Activated CD8-positive, alpha-beta T cell treated with anti-CD3 and anti-CD28 coated beads for 36 hours (primary cell): ENCODE measurements at regions not wholly inside any gene's neighbourhood (a gene's known extent, or its start where the extent isn't known, plus 50 kb on each side); places are given as distances from the start of the nearest gene placed in this dataset.

ENCODE experiments used
- ATAC-seq: fragments of 200-7000 bp; cut with Tn5 transposase; one replicate; pipeline ENCODE4 v1.10.0; 2021; ENCODE audit warnings: mild to moderate bottlenecking, moderate library complexity
- CTCF ChIA-PET: fragments of 350-600 bp; sonication (Branson Sonifier 250); formaldehyde crosslinking; loops from one replicate; lab custom pipeline; 2021; ENCODE audit warnings: antibody characterized with exemption; lab: Charles Lee
- POLR2A ChIA-PET: fragments of 350-600 bp; sonication (Branson Sonifier 250); formaldehyde crosslinking; loops from one replicate; lab custom pipeline; 2021; ENCODE audit warnings: antibody characterized with exemption; lab: Charles Lee
- DNase-seq: peaks from one replicate; pipeline ENCODE4 v3.0.0-alpha.2; 2020
- H3K27ac Mint-ChIP-seq: one replicate; pipeline ENCODE4 v1.8.0; 2021; ENCODE audit warnings: mild to moderate bottlenecking, mixed read lengths
- H3K27me3 Mint-ChIP-seq: one replicate; pipeline ENCODE4 v1.8.0; 2021; ENCODE audit warnings: mixed read lengths
- H3K36me3 Mint-ChIP-seq: one replicate; pipeline ENCODE4 v1.8.0; 2021; ENCODE audit warnings: low read depth, mixed read lengths
- H3K4me1 Mint-ChIP-seq: one replicate; pipeline ENCODE4 v1.8.0; 2021; ENCODE audit warnings: low read depth, mixed read lengths
- H3K4me3 Mint-ChIP-seq: one replicate; pipeline ENCODE4 v1.8.0; 2021; ENCODE audit warnings: mild to moderate bottlenecking, moderate library complexity, mixed read lengths
- H3K9me3 Mint-ChIP-seq: one replicate; pipeline ENCODE4 v1.8.0; 2021; ENCODE audit warnings: mixed read lengths
- intact Hi-C: fragments of 100-400 bp; cut with micrococcal nuclease; formaldehyde crosslinking; loops from one replicate; pipeline ENCODE4 v1.10.0; 2022
- TF ChIP-seq, protein P1 (sequence below): fragments of 200-600 bp; IDR thresholded peaks from one replicate; pipeline ENCODE4 v1.8.0; 2022; ENCODE audit warnings: antibody characterized with exemption, mild to moderate bottlenecking

DNA sequence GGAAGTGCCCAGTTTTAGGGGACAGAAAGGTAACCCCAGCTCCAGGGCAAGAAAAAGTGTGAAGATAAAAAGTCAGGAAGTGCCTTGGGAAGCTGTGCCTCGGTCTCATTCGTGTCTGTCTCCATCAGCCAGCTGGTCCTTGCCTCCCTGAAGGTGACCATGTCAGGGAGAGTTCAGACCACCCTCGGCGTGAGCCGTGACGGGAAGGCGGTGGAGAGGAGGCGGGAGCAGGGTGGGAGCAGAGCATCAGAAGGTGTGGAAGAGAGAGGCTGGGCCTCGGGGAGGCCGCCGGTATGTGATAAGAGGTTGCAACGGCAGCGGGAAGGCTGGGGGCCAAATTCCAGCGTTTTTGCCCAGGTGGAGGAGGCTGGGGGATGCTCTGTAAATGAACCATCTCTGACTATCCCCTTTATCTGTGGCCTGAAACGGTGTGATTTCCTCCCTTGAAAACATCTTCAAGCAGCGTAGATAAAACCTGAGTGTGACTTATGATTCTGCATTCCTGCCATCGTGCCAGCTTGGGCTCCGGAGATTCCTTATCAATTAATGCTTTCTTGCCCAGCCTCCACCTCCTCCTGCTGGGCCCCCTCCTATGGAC, 251.8 kb downstream of the IRF8 start:
- intact Hi-C loops = no loop called here
- ChIA-PET CTCF (no interaction called here), POLR2A (no interaction called here)
- ATAC-seq = no peak
- H3K4me1 Mint-ChIP-seq = no peaks in the 10 kb centered on the region
- no peak for DNase-seq
- no peak overlapping the region for H3K27ac Mint-ChIP-seq
- no peaks in the 10 kb centered on the region for H3K9me3 Mint-ChIP-seq
- H3K4me3 Mint-ChIP-seq = no peak overlapping the region
- TF ChIP-seq, protein P1, sequence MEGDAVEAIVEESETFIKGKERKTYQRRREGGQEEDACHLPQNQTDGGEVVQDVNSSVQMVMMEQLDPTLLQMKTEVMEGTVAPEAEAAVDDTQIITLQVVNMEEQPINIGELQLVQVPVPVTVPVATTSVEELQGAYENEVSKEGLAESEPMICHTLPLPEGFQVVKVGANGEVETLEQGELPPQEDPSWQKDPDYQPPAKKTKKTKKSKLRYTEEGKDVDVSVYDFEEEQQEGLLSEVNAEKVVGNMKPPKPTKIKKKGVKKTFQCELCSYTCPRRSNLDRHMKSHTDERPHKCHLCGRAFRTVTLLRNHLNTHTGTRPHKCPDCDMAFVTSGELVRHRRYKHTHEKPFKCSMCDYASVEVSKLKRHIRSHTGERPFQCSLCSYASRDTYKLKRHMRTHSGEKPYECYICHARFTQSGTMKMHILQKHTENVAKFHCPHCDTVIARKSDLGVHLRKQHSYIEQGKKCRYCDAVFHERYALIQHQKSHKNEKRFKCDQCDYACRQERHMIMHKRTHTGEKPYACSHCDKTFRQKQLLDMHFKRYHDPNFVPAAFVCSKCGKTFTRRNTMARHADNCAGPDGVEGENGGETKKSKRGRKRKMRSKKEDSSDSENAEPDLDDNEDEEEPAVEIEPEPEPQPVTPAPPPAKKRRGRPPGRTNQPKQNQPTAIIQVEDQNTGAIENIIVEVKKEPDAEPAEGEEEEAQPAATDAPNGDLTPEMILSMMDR = no peak
- H3K36me3 Mint-ChIP-seq = no peaks in the 10 kb centered on the region
- peaks cover 6% of the 10 kb centered on the region for H3K27me3 Mint-ChIP-seq

DNA sequence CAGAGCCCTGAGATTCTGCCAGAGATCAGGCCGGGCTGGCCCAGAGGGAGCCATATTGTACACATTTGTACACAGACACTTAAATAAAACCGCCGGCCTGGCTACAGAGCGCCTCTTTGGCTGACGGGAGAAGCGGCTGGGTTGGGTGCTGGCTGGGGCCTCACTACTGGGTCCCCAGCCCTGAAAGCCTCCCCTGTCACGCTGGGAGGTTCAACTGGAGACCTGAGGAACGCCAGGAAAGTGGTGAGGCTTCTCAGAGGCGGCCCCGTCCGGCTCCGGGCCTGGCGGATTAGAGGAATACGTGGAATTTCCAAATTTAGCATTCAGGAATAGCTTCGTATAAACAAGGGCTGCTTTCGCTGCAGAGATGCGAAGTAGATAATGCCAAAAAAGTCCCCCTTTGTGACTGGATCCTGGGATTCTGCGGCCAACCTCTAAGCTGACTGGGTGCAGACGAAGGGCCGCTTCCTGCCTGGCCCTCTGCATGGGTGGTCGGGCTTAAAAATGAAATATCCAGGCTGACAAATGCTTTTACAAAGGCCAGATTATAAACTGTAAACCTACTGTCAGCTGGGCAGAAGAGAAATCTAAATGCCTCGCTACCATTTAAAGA, 252.4 kb downstream of the IRF8 start:
- no peaks in the 10 kb centered on the region for H3K4me1 Mint-ChIP-seq
- peaks cover 6% of the 10 kb centered on the region for H3K27me3 Mint-ChIP-seq
- no peaks in the 10 kb centered on the region for H3K9me3 Mint-ChIP-seq

DNA sequence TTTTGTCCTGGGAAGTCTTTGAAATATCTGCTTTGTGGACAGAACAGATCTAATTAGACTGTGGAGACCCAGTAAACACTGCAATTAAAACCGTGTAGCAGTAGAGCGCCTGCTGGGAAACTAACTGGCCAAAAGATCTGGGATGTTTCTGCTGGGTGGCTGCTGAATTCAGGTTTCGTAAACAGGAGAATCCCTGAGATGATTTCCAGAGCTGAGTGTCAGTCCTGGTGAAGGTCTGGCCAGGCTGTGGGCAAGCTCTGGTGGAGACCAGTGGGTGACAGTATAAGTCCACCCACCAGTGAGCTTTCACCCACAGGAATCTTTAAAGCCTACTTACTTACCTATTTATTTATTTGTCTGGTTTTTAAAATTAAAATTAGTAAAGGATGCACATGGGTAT, 257.2 kb downstream of the IRF8 start:
- Mint-ChIP-seq H3K36me3 (no peaks in the 10 kb centered on the region), H3K27me3 (peaks cover 9% of the 10 kb centered on the region), H3K27ac (no peak overlapping the region), H3K9me3 (no peaks in the 10 kb centered on the region), H3K4me3 (no peak overlapping the region), H3K4me1 (no peaks in the 10 kb centered on the region)
- ATAC-seq = no peak
- intact Hi-C loops = no loop called here
- no peak for DNase-seq
- POLR2A ChIA-PET = no interaction called here
- TF ChIP-seq, protein P1 = no peak
- CTCF ChIA-PET = no interaction called here

More for the DNA sequence above, 252.4 kb downstream of the IRF8 start:
- H3K36me3 Mint-ChIP-seq = no peaks in the 10 kb centered on the region
- ChIA-PET CTCF (no interaction called here), POLR2A (interaction anchor here (0.6 kb wide), 1 partner anchor 918 kb away, joined by 4 read pairs; no protein-coding TSS in a partner anchor)
- H3K27ac Mint-ChIP-seq = no peak overlapping the region
- intact Hi-C loops = no loop called here
- ATAC-seq = no peak
- TF ChIP-seq, protein P1 = no peak
- H3K4me3 Mint-ChIP-seq = no peak overlapping the region
- DNase-seq = no peak

DNA sequence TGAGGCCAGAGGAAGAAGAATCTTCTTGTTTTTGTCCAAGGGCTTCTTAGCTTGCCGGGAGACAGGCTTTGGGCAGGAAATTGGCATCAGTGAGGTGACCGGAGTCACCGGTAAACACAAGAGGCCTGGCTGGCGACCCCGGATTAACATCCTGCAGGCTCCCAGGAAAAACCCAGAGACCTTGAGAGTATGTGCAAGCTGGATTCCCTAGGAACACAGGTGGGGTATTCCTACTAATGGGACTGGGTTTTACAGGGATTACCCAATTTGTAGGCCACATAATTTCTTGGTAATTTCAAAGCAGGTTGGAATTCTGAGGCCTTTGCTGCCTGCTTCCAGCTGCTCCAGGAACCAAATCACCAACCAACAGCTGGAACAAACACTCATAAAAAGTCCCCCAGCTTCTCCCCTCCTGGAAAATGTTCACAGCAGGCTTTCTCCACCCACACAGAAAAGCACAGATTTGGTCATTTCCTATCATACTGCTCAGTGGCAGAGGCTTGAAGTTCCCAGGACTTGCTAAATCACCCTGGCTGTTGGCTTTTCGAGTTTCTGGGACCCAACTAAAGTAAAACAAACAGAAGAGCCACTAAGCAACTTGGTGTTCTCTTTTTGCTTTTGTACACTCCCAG, 258.8 kb downstream of the IRF8 start:
- intact Hi-C loops = no loop called here
- Mint-ChIP-seq H3K27me3 (peaks cover 9% of the 10 kb centered on the region), H3K27ac (no peak overlapping the region), H3K9me3 (no peaks in the 10 kb centered on the region), H3K4me1 (no peaks in the 10 kb centered on the region), H3K4me3 (no peak overlapping the region), H3K36me3 (no peaks in the 10 kb centered on the region)
- ChIA-PET POLR2A (no interaction called here), CTCF (interaction anchor here (1.1 kb wide), 1 partner anchor 11 kb away, joined by 3 read pairs; no protein-coding TSS in a partner anchor)
- TF ChIP-seq, protein P1 = no peak
- ATAC-seq = no peak
- DNase-seq = no peak
